ENCODE measurements at regions not wholly inside any gene's neighbourhood (a gene's known extent, or its start where the extent isn't known, plus 50 kb on each side); places are given as distances from the start of the nearest gene placed in this dataset.

GRCh38 chr20:11271319-11271718 lies 597.5 kb upstream of the JAG1 start:
- TF ChIP-seq CREB1 (CRISPR knock-in tag; IDR thresholded peaks at IDR 0.05; ENCODE audit: low read depth) = no peak
- peak; percentile 40 to 51 for TF ChIP-seq CTCF (conservative IDR thresholded peaks at IDR 0.05; ENCODE audit: low read depth in 2 of 2)
- no peak for TF ChIP-seq POLR2AphosphoS5 (IDR thresholded peaks at IDR 0.05; ENCODE audit: low read depth)
- TF ChIP-seq EZH2phosphoT487 (IDR thresholded peaks at IDR 0.05; ENCODE audit: unreplicated experiment) = no peak
- TF ChIP-seq, protein P1, sequence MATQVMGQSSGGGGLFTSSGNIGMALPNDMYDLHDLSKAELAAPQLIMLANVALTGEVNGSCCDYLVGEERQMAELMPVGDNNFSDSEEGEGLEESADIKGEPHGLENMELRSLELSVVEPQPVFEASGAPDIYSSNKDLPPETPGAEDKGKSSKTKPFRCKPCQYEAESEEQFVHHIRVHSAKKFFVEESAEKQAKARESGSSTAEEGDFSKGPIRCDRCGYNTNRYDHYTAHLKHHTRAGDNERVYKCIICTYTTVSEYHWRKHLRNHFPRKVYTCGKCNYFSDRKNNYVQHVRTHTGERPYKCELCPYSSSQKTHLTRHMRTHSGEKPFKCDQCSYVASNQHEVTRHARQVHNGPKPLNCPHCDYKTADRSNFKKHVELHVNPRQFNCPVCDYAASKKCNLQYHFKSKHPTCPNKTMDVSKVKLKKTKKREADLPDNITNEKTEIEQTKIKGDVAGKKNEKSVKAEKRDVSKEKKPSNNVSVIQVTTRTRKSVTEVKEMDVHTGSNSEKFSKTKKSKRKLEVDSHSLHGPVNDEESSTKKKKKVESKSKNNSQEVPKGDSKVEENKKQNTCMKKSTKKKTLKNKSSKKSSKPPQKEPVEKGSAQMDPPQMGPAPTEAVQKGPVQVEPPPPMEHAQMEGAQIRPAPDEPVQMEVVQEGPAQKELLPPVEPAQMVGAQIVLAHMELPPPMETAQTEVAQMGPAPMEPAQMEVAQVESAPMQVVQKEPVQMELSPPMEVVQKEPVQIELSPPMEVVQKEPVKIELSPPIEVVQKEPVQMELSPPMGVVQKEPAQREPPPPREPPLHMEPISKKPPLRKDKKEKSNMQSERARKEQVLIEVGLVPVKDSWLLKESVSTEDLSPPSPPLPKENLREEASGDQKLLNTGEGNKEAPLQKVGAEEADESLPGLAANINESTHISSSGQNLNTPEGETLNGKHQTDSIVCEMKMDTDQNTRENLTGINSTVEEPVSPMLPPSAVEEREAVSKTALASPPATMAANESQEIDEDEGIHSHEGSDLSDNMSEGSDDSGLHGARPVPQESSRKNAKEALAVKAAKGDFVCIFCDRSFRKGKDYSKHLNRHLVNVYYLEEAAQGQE (IDR thresholded peaks at IDR 0.05; ENCODE audit: unreplicated experiment) = no peak
- no peak for TF ChIP-seq EZH2 (IDR thresholded peaks at IDR 0.05; ENCODE audit: low read depth, unreplicated experiment)

Measured in GM23338 (cell line).